ENCODE measurements at regions not wholly inside any gene's neighbourhood (a gene's known extent, or its start where the extent isn't known, plus 50 kb on each side); places are given as distances from the start of the nearest gene placed in this dataset.

DNA sequence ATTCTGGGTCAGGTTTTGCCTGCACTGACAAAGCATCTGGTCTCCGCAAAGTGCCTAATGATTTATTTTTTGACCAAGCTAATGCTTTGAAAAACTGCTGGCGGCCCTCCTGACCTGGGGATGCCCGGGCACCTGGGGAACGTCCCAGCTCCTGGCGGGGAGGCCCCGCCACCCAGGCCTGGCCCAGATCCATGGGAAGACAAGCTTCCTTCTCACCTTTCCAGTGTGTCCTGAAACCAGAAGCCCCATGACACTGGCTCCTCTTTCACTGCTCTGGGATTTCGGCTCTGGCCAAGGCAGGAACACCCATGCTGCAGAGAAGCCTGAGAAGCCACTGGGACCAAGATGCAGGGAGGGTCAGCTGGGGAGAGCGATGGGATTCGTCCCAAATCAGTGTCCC is 144.1 kb downstream of the SEC61B start:
- Histone ChIP-seq H3K9ac (no peak overlapping the region), H3K27ac (no peak overlapping the region), H2AFZ (ENCODE audit: low read depth) (no peak overlapping the region), H3K4me3 (IDR thresholded peaks at IDR 0.05; ENCODE audit: insufficient read depth, low read depth, low read length) (no peak overlapping the region), H3K4me2 (no peak overlapping the region), H3K27me3 (ENCODE audit: insufficient read depth, low read depth) (no peaks in the 10 kb centered on the region), H3K79me2 (ENCODE audit: insufficient read depth, low read depth) (no peaks in the 10 kb centered on the region), H3K36me3 (ENCODE audit: insufficient read depth) (no peaks in the 10 kb centered on the region), H4K20me1 (ENCODE audit: insufficient read depth) (no peaks in the 10 kb centered on the region), H3K4me1 (ENCODE audit: low read depth, poor library complexity, severe bottlenecking) (no peaks in the 10 kb centered on the region)
- TF ChIP-seq CTCF (conservative IDR thresholded peaks at IDR 0.05; ENCODE audit: low read depth, low read length), result no peak

DNA sequence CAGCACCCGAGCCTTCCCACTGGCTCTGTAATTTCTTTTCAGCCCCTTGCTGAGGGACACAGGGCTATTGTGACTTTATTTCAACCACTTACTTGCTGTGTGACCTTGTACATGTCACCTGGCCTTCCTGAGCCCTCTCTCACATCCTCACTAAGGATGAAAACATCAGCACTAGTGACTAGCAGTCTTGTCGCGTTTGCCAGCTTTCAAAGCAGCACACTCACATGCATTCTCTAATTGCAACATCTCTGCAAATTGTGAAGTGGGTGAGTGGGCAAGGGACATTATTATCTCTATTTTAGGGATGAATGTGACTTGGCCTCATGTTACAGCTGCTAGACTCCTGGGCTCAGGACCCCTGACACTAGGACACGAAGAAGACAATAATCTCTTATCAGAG is 144.5 kb downstream of the SEC61B start:
- Histone ChIP-seq H3K9ac (no peak overlapping the region), H3K27me3 (ENCODE audit: insufficient read depth, low read depth) (no peaks in the 10 kb centered on the region), H3K36me3 (ENCODE audit: insufficient read depth) (no peaks in the 10 kb centered on the region), H3K4me3 (IDR thresholded peaks at IDR 0.05; ENCODE audit: insufficient read depth, low read depth, low read length) (no peak overlapping the region), H3K4me1 (ENCODE audit: low read depth, poor library complexity, severe bottlenecking) (no peaks in the 10 kb centered on the region), H4K20me1 (ENCODE audit: insufficient read depth) (no peaks in the 10 kb centered on the region), H3K27ac (no peak overlapping the region), H2AFZ (ENCODE audit: low read depth) (no peak overlapping the region), H3K79me2 (ENCODE audit: insufficient read depth, low read depth) (no peaks in the 10 kb centered on the region), H3K4me2 (no peak overlapping the region)
- TF ChIP-seq CTCF (conservative IDR thresholded peaks at IDR 0.05; ENCODE audit: low read depth, low read length), result no peak

- no peaks in the 10 kb centered on the region for H3K4me1 ChIP-seq (ENCODE audit: low read depth, poor library complexity, severe bottlenecking)
- H2AFZ ChIP-seq (ENCODE audit: low read depth), result no peak overlapping the region
- no peaks in the 10 kb centered on the region for H3K79me2 ChIP-seq (ENCODE audit: insufficient read depth, low read depth)
- no peak overlapping the region for H3K4me2 ChIP-seq
- no peaks in the 10 kb centered on the region for H3K27me3 ChIP-seq (ENCODE audit: insufficient read depth, low read depth)
- H3K27ac ChIP-seq, result no peak overlapping the region
- H3K9ac ChIP-seq, result no peak overlapping the region
- no peak overlapping the region for H3K4me3 ChIP-seq (IDR thresholded peaks at IDR 0.05; ENCODE audit: insufficient read depth, low read depth, low read length)
- no peaks in the 10 kb centered on the region for H4K20me1 ChIP-seq (ENCODE audit: insufficient read depth)
- H3K36me3 ChIP-seq (ENCODE audit: insufficient read depth), result no peaks in the 10 kb centered on the region
- no peak for TF ChIP-seq CTCF (conservative IDR thresholded peaks at IDR 0.05; ENCODE audit: low read depth, low read length)
Measured at GRCh38 chr9:99368341-99369326, 146.6 kb downstream of the SEC61B start.

DNA sequence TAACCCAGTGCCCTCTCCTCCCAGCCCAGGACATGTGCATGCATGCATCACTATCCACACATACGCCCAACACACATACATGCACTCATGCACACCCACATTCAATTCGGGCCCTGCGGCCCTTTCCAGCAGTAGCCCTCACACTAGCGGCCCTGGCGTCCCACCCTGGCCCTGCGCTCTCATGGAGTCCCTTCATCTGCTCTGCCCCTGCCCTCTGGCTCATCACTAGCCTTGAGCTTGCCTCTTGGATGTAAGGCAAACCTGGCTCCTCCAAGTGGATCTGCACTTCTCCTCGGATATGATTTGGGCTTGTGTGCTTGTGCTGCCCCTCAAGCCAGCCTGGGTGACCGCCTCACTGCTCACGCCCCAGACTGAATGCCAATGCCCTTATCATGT is 147.2 kb downstream of the SEC61B start:
- no peak overlapping the region for H3K9ac ChIP-seq
- no peaks in the 10 kb centered on the region for H3K4me1 ChIP-seq (ENCODE audit: low read depth, poor library complexity, severe bottlenecking)

More for the DNA sequence above, 147.2 kb downstream of the SEC61B start:
- no peak overlapping the region for H2AFZ ChIP-seq (ENCODE audit: low read depth)
- H3K27me3 ChIP-seq (ENCODE audit: insufficient read depth, low read depth), result no peaks in the 10 kb centered on the region
- H3K4me3 ChIP-seq (IDR thresholded peaks at IDR 0.05; ENCODE audit: insufficient read depth, low read depth, low read length), result no peak overlapping the region
- H3K27ac ChIP-seq, result no peak overlapping the region
- no peaks in the 10 kb centered on the region for H3K79me2 ChIP-seq (ENCODE audit: insufficient read depth, low read depth)
- TF ChIP-seq CTCF (conservative IDR thresholded peaks at IDR 0.05; ENCODE audit: low read depth, low read length), result no peak
- H3K36me3 ChIP-seq (ENCODE audit: insufficient read depth), result no peaks in the 10 kb centered on the region
- no peaks in the 10 kb centered on the region for H4K20me1 ChIP-seq (ENCODE audit: insufficient read depth)
- H3K4me2 ChIP-seq, result no peak overlapping the region
